Breast epithelium (tissue), 3 donors: ENCODE measurements at regions not wholly inside any gene's neighbourhood (a gene's known extent, or its start where the extent isn't known, plus 50 kb on each side); places are given as distances from the start of the nearest gene placed in this dataset.

Experiments
- CTCF ChIP-seq, 3 donors: fragments of 450-650 bp; IDR thresholded peaks; one replicate each; pipeline ENCODE4 v1.5.1; 2016 to 2017; ENCODE audit warnings: antibody characterized with exemption in 3 of 3, mild to moderate bottlenecking in 3 of 3, moderate library complexity in 3 of 3
- POLR2A ChIP-seq: fragments of 450-650 bp; IDR thresholded peaks from one replicate; pipeline ENCODE4 v1.6.1; 2016; ENCODE audit warnings: antibody characterized with exemption, mild to moderate bottlenecking, moderate library complexity
- POLR2AphosphoS5 ChIP-seq, 3 donors: sonication (generic); formaldehyde crosslinking; IDR thresholded peaks; one replicate each; pipeline ENCODE4 v1.6.1; 2017; ENCODE audit warnings: antibody characterized with exemption in 3 of 3

GRCh38 chr4:123743848-123744247 lies 347.3 kb downstream of the SPRY1 start:
- TF ChIP-seq POLR2AphosphoS5 (IDR thresholded peaks at IDR 0.05) (peak in 1 of 3 donors; percentile 82), CTCF (IDR thresholded peaks at IDR 0.05) (no peak), POLR2A (no peak)
